MM.1S (cell line): ENCODE measurements at regions not wholly inside any gene's neighbourhood (a gene's known extent, or its start where the extent isn't known, plus 50 kb on each side); places are given as distances from the start of the nearest gene placed in this dataset.
"Not testable (repeated sequence)": the region's sequence is repeated elsewhere in the genome, so short reads cannot be mapped to it uniquely, and the experiment has no call there.

ENCODE experiments used
- DNase-seq: peaks from one replicate; pipeline ENCODE4 v3.0.0-alpha.2; 2015
- H2AFZ ChIP-seq: fragments of 300-600 bp; sonication (generic); 2 replicates; pipeline ENCODE4 v1.6.0; 2016; ENCODE audit warnings: antibody characterized with exemption, low read length
- H3F3A ChIP-seq: fragments of 300-600 bp; sonication (generic); 2 replicates; pipeline ENCODE4 v1.6.1; 2016; ENCODE audit warnings: mild to moderate bottlenecking, antibody characterized with exemption, low read length, moderate library complexity, mixed read lengths; ENCODE audit not compliant: insufficient read depth
- H3K27ac ChIP-seq: fragments of 300-600 bp; sonication (generic); 2 replicates; pipeline ENCODE4 v1.5.1; 2016; ENCODE audit warnings: mild to moderate bottlenecking, low read length
- H3K27me3 ChIP-seq: fragments of 300-600 bp; sonication (generic); replicated peaks from 2 replicates; pipeline ENCODE4 v1.6.0; 2016; ENCODE audit warnings: low read length; ENCODE audit not compliant: insufficient read depth
- H3K36me3 ChIP-seq: fragments of 300-600 bp; sonication (generic); replicated peaks from 2 replicates; pipeline ENCODE4 v1.6.1; 2016; ENCODE audit warnings: mild to moderate bottlenecking, low read length, mixed read lengths; ENCODE audit not compliant: insufficient read depth
- H3K4me1 ChIP-seq: fragments of 300-600 bp; sonication (generic); 2 replicates; pipeline ENCODE4 v1.6.1; 2016; ENCODE audit warnings: low read length, mixed read lengths
- H3K4me2 ChIP-seq: fragments of 300-600 bp; sonication (generic); 2 replicates; pipeline ENCODE4 v1.6.0; 2016; ENCODE audit warnings: low read depth, low read length
- H3K4me3 ChIP-seq: fragments of 300-600 bp; sonication (generic); 2 replicates; pipeline ENCODE4 v1.5.1; 2016; ENCODE audit warnings: low read length, mixed read lengths
- H3K79me2 ChIP-seq: fragments of 300-600 bp; sonication (generic); 2 replicates; pipeline ENCODE4 v1.6.1; 2016; ENCODE audit warnings: mixed run types, low read length, mixed read lengths
- H3K9ac ChIP-seq: fragments of 300-600 bp; sonication (generic); 2 replicates; pipeline ENCODE4 v1.6.1; 2016; ENCODE audit warnings: low read length, mixed read lengths
- H3K9me2 ChIP-seq: fragments of 300-600 bp; sonication (generic); replicated peaks from 2 replicates; pipeline ENCODE4 v1.6.1; 2016; ENCODE audit warnings: mild to moderate bottlenecking, low read length, mixed read lengths; ENCODE audit not compliant: insufficient read depth
- H3K9me3 ChIP-seq: fragments of 300-600 bp; sonication (generic); replicated peaks from 2 replicates; pipeline ENCODE4 v1.6.1; 2016; ENCODE audit warnings: mild to moderate bottlenecking, low read length, mixed read lengths; ENCODE audit not compliant: insufficient read depth
- H4K20me1 ChIP-seq: fragments of 300-600 bp; sonication (generic); 2 replicates; pipeline ENCODE4 v1.6.1; 2016; ENCODE audit warnings: mild to moderate bottlenecking, low read length, moderate library complexity, mixed read lengths; ENCODE audit not compliant: insufficient read depth
- CTCF ChIP-seq: fragments of 300-600 bp; sonication (generic); IDR thresholded peaks from 2 replicates; pipeline ENCODE4 v1.5.1; 2016; ENCODE audit warnings: antibody characterized with exemption, low read length, mixed read lengths
- EZH2 ChIP-seq: fragments of 300-600 bp; sonication (generic); optimal IDR thresholded peaks from 2 replicates; pipeline ENCODE3; 2017; ENCODE audit warnings: low read depth, mild to moderate bottlenecking, antibody characterized with exemption, low read length, mixed read lengths
- EZH2phosphoT487 ChIP-seq: fragments of 300-600 bp; sonication (generic); IDR thresholded peaks from 2 replicates; pipeline ENCODE4 v1.6.1; 2018; ENCODE audit warnings: antibody characterized with exemption, low read length

GRCh38 chr22:22374579-22374978 lies 130.0 kb downstream of the VPREB1 start:
- Histone ChIP-seq H3K36me3 (no peaks in the 10 kb centered on the region), H3K9me2 (no peaks in the 10 kb centered on the region), H3K79me2 (no peaks in the 10 kb centered on the region), H3K27ac (no peak overlapping the region), H3K4me2 (no peak overlapping the region), H3K4me3 (no peak overlapping the region), H2AFZ (no peak overlapping the region), H3F3A (no peaks in the 10 kb centered on the region), H3K9me3 (no peaks in the 10 kb centered on the region), H3K4me1 (peaks cover 10% of the 10 kb centered on the region), H3K9ac (no peak overlapping the region), H4K20me1 (no peaks in the 10 kb centered on the region), H3K27me3 (no peaks in the 10 kb centered on the region)
- TF ChIP-seq CTCF (no peak), EZH2phosphoT487 (no peak), EZH2 (no peak)
- DNase-seq, result no peak

GRCh38 chr22:22375576-22376351 lies 131.2 kb downstream of the VPREB1 start:
- no peak for TF ChIP-seq CTCF
- no peak for TF ChIP-seq EZH2
- no peak for TF ChIP-seq EZH2phosphoT487
- Histone ChIP-seq H3K4me2 (peak overlapping the region; percentile 25; the same call in 1 of the 2 replicates), H2AFZ (peak overlapping the region; percentile 39; the same call in 1 of the 2 replicates), H3K4me1 (peaks cover 14% of the 10 kb centered on the region), H4K20me1 (no peaks in the 10 kb centered on the region), H3K27me3 (no peaks in the 10 kb centered on the region), H3K9me3 (no peaks in the 10 kb centered on the region), H3K79me2 (no peaks in the 10 kb centered on the region), H3F3A (no peaks in the 10 kb centered on the region), H3K4me3 (no peak overlapping the region), H3K27ac (peak overlapping the region; percentile 6; the same call in 1 of the 2 replicates), H3K9ac (no peak overlapping the region), H3K36me3 (no peaks in the 10 kb centered on the region), H3K9me2 (no peaks in the 10 kb centered on the region)
- peak; percentile 80 for DNase-seq

- H3K4me2 ChIP-seq, result no peak overlapping the region
- H3K27me3 ChIP-seq, result no peaks in the 10 kb centered on the region
- no peaks in the 10 kb centered on the region for H3K79me2 ChIP-seq
- DNase-seq, result no peak
- no peak overlapping the region for H2AFZ ChIP-seq
- H3K27ac ChIP-seq, result no peak overlapping the region
- H3K9me2 ChIP-seq, result no peaks in the 10 kb centered on the region
- no peak overlapping the region for H3K9ac ChIP-seq
- H4K20me1 ChIP-seq, result no peaks in the 10 kb centered on the region
- no peaks in the 10 kb centered on the region for H3K36me3 ChIP-seq
- no peak overlapping the region for H3K4me3 ChIP-seq
- H3K4me1 ChIP-seq, result peaks cover 14% of the 10 kb centered on the region
- TF ChIP-seq EZH2 (no peak), EZH2phosphoT487 (no peak), CTCF (no peak)
- H3F3A ChIP-seq, result no peaks in the 10 kb centered on the region
- H3K9me3 ChIP-seq, result no peaks in the 10 kb centered on the region
Observed at GRCh38 chr22:22376352-22376706, 131.7 kb downstream of the VPREB1 start.

GRCh38 chr22:22376884-22377283 lies 131.7 kb downstream of the ZNF280B start:
- H3K4me2 ChIP-seq, H3K27ac ChIP-seq, H3K36me3 ChIP-seq, H3K9ac ChIP-seq, H4K20me1 ChIP-seq, H2AFZ ChIP-seq, H3F3A ChIP-seq, H3K79me2 ChIP-seq, H3K4me3 ChIP-seq, H3K27me3 ChIP-seq, H3K9me2 ChIP-seq, H3K9me3 ChIP-seq: not testable (repeated sequence)
- peaks cover 14% of the 10 kb centered on the region for H3K4me1 ChIP-seq
- peak; percentile 15 for DNase-seq
